Activated CD4-positive, CD25-positive, alpha-beta regulatory T cell treated with anti-CD3 and anti-CD28 coated beads, Interleukin-2, amount 50 U/mL, for 24 hours (primary cell): ENCODE measurements at regions not wholly inside any gene's neighbourhood (a gene's known extent, or its start where the extent isn't known, plus 50 kb on each side); places are given as distances from the start of the nearest gene placed in this dataset.
"Not testable (repeated sequence)": the region's sequence is repeated elsewhere in the genome, so short reads cannot be mapped to it uniquely, and the experiment has no call there.

Source experiments
- ATAC-seq, 2 donors: fragments of 150-1000 bp; cut with Tn5 transposase; one replicate each; pipeline ENCODE4 v1.10.0; 2021; ENCODE audit warnings: mild to moderate bottlenecking in 1 of 2, moderate library complexity in 1 of 2

DNA sequence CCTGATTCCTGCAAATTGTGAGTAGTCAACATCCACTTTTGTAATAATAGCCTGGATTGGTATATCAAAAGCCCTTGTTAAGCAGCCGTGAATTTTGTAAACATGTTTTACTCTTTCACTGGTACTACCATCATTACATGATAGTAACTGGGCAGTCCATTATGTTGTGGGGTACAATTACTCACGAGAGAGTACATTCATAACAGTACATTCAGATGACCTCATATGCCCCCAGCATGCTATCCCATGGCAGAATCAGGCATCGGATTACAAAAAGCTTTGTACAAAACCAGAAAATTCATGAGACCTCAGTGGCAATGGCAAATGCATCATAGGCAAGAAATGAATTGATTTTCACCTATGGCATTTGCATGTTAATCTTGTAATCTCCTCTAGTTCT is 166.2 kb downstream of the EPM2A start:
- no peak for ATAC-seq

DNA sequence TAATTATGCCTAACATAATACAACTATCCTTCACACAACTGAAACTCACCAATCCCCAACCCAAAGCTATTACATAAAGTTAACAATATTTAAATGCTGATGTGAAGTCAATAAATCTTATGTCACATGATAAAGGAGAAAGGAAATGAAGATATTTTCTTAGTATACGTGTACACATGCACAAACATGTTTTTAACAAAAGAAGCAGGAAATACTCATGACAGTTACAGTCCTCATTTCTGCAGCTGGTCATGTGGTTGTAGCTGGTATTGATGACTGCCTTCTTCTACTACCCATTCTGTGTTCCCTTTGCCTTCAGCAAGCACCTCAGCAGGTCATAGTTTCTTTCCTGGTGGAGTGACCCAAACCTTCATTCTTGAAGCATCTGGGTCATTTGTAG is 165.0 kb downstream of the EPM2A start:
- not testable (repeated sequence) for ATAC-seq

DNA sequence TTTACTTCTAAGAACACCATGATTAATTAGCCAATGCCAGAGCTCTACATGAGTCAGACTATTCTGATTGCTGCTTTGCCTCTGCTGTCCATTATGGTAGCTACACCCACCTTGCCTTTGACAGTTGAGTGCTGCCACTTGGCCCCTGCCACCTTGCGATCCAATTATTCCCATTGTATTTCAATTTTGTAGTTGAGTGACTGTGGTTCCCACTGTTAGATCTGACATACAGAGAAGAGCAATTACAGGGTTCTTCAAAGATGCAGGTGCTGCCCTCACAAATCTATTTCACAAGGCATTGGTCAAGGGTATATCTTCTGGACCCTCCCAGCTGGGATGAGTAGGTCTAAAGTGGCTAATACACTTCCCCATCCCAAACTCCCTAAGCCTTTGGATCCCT is 161.1 kb downstream of the EPM2A start:
- not testable (repeated sequence) for ATAC-seq
